ENCODE measurements at regions not wholly inside any gene's neighbourhood (a gene's known extent, or its start where the extent isn't known, plus 50 kb on each side); places are given as distances from the start of the nearest gene placed in this dataset.

- no peaks in the 10 kb centered on the region for H3K9me3 ChIP-seq (ENCODE audit: control insufficient read depth in 4 of 4, low read length in 3 of 4)
- H3K9ac ChIP-seq (ENCODE audit: low read depth in 1 of 2, low read length in 2 of 2), result no peak overlapping the region
- TF ChIP-seq CTCF (IDR thresholded peaks at IDR 0.05; ENCODE audit: low read depth, low read length, missing input control) (no peak), EGR1 (IDR thresholded peaks at IDR 0.05; ENCODE audit: low read depth in 2 of 2) (no peak), RXRA (IDR thresholded peaks at IDR 0.05) (no peak), TAF1 (conservative IDR thresholded peaks at IDR 0.05) (no peak), ATF3 (IDR thresholded peaks at IDR 0.05) (no peak), SP1 (IDR thresholded peaks at IDR 0.05) (no peak), JUND (IDR thresholded peaks at IDR 0.05) (no peak)
- TF ChIP-seq, protein P1, sequence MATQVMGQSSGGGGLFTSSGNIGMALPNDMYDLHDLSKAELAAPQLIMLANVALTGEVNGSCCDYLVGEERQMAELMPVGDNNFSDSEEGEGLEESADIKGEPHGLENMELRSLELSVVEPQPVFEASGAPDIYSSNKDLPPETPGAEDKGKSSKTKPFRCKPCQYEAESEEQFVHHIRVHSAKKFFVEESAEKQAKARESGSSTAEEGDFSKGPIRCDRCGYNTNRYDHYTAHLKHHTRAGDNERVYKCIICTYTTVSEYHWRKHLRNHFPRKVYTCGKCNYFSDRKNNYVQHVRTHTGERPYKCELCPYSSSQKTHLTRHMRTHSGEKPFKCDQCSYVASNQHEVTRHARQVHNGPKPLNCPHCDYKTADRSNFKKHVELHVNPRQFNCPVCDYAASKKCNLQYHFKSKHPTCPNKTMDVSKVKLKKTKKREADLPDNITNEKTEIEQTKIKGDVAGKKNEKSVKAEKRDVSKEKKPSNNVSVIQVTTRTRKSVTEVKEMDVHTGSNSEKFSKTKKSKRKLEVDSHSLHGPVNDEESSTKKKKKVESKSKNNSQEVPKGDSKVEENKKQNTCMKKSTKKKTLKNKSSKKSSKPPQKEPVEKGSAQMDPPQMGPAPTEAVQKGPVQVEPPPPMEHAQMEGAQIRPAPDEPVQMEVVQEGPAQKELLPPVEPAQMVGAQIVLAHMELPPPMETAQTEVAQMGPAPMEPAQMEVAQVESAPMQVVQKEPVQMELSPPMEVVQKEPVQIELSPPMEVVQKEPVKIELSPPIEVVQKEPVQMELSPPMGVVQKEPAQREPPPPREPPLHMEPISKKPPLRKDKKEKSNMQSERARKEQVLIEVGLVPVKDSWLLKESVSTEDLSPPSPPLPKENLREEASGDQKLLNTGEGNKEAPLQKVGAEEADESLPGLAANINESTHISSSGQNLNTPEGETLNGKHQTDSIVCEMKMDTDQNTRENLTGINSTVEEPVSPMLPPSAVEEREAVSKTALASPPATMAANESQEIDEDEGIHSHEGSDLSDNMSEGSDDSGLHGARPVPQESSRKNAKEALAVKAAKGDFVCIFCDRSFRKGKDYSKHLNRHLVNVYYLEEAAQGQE (IDR thresholded peaks at IDR 0.05), result no peak
- H3K36me3 ChIP-seq (ENCODE audit: control insufficient read depth in 4 of 4, insufficient read depth in 3 of 4, low read depth in 1 of 4, low read length in 3 of 4), result no peaks in the 10 kb centered on the region
- no peaks in the 10 kb centered on the region for H3K27me3 ChIP-seq (ENCODE audit: control insufficient read depth in 4 of 4, insufficient read depth in 4 of 4, low read length in 3 of 4)
- no peak overlapping the region for H3K4me3 ChIP-seq (ENCODE audit: low read depth in 1 of 3, low read length in 3 of 3)
- 98% methylated on average over 3 of the region's 3 CpGs for WGBS
- no peaks in the 10 kb centered on the region for H3K4me1 ChIP-seq (ENCODE audit: control insufficient read depth in 4 of 4, insufficient read depth in 4 of 4, low read length in 3 of 4)
- DNase-seq (ENCODE audit: low spot score), result no peak
- H3K27ac ChIP-seq (ENCODE audit: low read depth in 1 of 2, low read length in 2 of 2), result no peak overlapping the region
Observed at GRCh38 chr1:201625851-201626251, 86.9 kb downstream of the NAV1 start.

DNA sequence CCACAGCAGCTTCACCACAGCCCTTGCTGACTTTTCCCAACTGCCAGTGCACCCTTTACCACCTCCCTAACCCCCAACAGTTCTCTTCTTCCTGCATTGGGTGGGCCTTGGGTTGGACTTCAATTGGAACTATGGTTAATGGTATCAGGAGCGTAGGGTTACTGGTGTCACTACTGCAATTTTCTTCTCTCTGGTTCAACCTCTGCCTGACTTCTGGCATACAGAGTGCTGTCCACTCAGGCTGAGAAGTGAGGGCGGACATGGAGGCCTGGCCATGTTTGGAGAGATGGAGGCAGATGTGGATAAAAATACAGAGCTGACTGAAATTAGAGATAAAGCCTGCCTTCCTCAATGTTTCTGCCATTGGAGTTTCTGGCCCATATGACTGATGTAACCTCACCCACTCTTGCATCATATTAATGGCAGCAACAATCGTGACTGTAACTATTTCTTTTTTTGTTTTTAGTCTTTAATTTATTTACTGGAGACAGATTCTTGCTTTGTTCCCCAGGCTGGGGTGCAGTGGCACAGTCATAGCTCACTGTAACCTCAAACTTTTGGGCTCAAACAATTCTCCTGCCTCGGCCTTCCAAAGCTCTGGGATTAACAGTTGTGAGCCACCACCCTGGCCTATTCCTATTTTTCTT is 87.8 kb downstream of the NAV1 start:
- Histone ChIP-seq H3K4me1 (ENCODE audit: control insufficient read depth in 4 of 4, insufficient read depth in 4 of 4, low read length in 3 of 4) (no peaks in the 10 kb centered on the region), H3K36me3 (ENCODE audit: control insufficient read depth in 4 of 4, insufficient read depth in 3 of 4, low read depth in 1 of 4, low read length in 3 of 4) (no peaks in the 10 kb centered on the region), H3K27ac (ENCODE audit: low read depth in 1 of 2, low read length in 2 of 2) (no peak overlapping the region), H3K9ac (ENCODE audit: low read depth in 1 of 2, low read length in 2 of 2) (no peak overlapping the region), H3K27me3 (ENCODE audit: control insufficient read depth in 4 of 4, insufficient read depth in 4 of 4, low read length in 3 of 4) (no peaks in the 10 kb centered on the region), H3K4me3 (ENCODE audit: low read depth in 1 of 3, low read length in 3 of 3) (no peak overlapping the region), H3K9me3 (ENCODE audit: control insufficient read depth in 4 of 4, low read length in 3 of 4) (no peaks in the 10 kb centered on the region)
- no peak for DNase-seq (ENCODE audit: low spot score)
- TF ChIP-seq HNF4G (IDR thresholded peaks at IDR 0.05), result no peak
- no peak for TF ChIP-seq ATF3 (IDR thresholded peaks at IDR 0.05)
- TF ChIP-seq, protein P2, sequence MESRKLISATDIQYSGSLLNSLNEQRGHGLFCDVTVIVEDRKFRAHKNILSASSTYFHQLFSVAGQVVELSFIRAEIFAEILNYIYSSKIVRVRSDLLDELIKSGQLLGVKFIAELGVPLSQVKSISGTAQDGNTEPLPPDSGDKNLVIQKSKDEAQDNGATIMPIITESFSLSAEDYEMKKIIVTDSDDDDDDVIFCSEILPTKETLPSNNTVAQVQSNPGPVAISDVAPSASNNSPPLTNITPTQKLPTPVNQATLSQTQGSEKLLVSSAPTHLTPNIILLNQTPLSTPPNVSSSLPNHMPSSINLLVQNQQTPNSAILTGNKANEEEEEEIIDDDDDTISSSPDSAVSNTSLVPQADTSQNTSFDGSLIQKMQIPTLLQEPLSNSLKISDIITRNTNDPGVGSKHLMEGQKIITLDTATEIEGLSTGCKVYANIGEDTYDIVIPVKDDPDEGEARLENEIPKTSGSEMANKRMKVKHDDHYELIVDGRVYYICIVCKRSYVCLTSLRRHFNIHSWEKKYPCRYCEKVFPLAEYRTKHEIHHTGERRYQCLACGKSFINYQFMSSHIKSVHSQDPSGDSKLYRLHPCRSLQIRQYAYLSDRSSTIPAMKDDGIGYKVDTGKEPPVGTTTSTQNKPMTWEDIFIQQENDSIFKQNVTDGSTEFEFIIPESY (IDR thresholded peaks at IDR 0.05), result no peak
- no peak for TF ChIP-seq YY1 (IDR thresholded peaks at IDR 0.05)
- no peak for TF ChIP-seq MAX (IDR thresholded peaks at IDR 0.05)
- TF ChIP-seq SP1 (IDR thresholded peaks at IDR 0.05), result no peak
- TF ChIP-seq GABPA (IDR thresholded peaks at IDR 0.05 in 1 of 2, conservative IDR thresholded peaks at IDR 0.05 in 1 of 2), result no peak
- no peak for TF ChIP-seq FOXA1 (IDR thresholded peaks at IDR 0.05)
- TF ChIP-seq NR2F2 (IDR thresholded peaks at IDR 0.05), result no peak
- TF ChIP-seq TAF1 (conservative IDR thresholded peaks at IDR 0.05), result no peak
- no peak for TF ChIP-seq EGR1 (IDR thresholded peaks at IDR 0.05; ENCODE audit: low read depth in 2 of 2)
- TF ChIP-seq, protein P1 (IDR thresholded peaks at IDR 0.05), result no peak
- no peak for TF ChIP-seq JUND (IDR thresholded peaks at IDR 0.05)
- no peak for TF ChIP-seq RXRA (IDR thresholded peaks at IDR 0.05)
- WGBS, result 90% methylated on average over 4 of the region's 4 CpGs

All from liver (tissue), 8 donors.